ENCODE measurements at regions not wholly inside any gene's neighbourhood (a gene's known extent, or its start where the extent isn't known, plus 50 kb on each side); places are given as distances from the start of the nearest gene placed in this dataset.

GRCh38 chr13:44153496-44153895 is 220.1 kb upstream of the SERP2 start:
- Histone ChIP-seq H3K27me3 (ENCODE audit: control insufficient read depth, insufficient read depth, low read length) (no peaks in the 10 kb centered on the region), H3K36me3 (ENCODE audit: control insufficient read depth, insufficient read depth, low read length) (no peaks in the 10 kb centered on the region), H3K4me3 (ENCODE audit: low read depth, low read length) (no peak overlapping the region)
- no peak for DNase-seq (ENCODE audit: low read depth)
- TF ChIP-seq, protein P1, sequence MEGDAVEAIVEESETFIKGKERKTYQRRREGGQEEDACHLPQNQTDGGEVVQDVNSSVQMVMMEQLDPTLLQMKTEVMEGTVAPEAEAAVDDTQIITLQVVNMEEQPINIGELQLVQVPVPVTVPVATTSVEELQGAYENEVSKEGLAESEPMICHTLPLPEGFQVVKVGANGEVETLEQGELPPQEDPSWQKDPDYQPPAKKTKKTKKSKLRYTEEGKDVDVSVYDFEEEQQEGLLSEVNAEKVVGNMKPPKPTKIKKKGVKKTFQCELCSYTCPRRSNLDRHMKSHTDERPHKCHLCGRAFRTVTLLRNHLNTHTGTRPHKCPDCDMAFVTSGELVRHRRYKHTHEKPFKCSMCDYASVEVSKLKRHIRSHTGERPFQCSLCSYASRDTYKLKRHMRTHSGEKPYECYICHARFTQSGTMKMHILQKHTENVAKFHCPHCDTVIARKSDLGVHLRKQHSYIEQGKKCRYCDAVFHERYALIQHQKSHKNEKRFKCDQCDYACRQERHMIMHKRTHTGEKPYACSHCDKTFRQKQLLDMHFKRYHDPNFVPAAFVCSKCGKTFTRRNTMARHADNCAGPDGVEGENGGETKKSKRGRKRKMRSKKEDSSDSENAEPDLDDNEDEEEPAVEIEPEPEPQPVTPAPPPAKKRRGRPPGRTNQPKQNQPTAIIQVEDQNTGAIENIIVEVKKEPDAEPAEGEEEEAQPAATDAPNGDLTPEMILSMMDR (IDR thresholded peaks at IDR 0.05; ENCODE audit: insufficient read depth, low read length, severe bottlenecking): no peak
- FAIRE-seq: no peak

DNA sequence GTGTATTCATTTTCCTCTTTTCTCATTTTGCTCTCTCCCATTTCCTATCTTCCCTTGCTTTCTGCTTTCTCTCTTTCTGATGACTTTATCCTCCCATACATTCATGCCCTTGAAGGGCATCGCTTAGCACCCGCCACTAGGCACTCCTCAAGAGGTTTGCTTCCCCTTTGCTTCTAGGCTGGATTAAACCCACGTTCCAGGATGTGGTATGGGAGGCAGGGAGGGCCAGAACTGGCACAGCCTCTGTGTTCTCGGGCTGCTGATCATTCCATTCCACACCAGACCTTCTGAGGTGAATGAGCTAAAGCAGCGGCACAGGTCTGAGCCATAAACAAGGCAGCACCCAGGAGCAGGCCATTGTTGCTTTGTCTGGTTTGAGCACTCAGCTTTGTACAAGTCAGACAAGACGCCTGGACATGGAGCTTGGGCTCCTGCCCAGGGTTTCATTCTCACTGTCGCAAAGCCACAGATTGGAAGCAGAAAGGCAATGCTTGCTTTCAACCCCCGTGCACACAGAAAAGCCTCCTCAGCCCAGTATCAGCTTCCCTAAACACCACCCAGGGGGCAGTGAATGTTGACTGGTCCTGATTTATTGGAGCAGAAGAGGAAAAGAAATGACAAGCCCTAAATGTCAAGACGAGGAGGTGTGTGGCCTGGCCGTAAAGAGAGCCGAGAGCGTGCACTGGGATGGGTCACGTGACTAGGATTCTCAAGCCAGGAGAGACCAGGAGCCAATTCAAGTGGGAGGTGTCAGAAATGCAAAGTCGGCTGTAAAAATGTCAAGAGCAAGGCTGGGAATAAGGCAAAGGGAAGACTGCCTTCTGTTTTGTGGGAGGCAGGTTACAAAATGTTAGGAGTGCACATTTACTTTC is 218.0 kb upstream of the SERP2 start:
- FAIRE-seq (peak; percentile 18), DNase-seq (ENCODE audit: low read depth) (no peak)
- H3K36me3 ChIP-seq (ENCODE audit: control insufficient read depth, insufficient read depth, low read length): no peaks in the 10 kb centered on the region
- TF ChIP-seq, protein P1 (IDR thresholded peaks at IDR 0.05; ENCODE audit: insufficient read depth, low read length, severe bottlenecking): no peak
- H3K27me3 ChIP-seq (ENCODE audit: control insufficient read depth, insufficient read depth, low read length): no peaks in the 10 kb centered on the region
- no peak overlapping the region for H3K4me3 ChIP-seq (ENCODE audit: low read depth, low read length)

- no peak overlapping the region for H3K4me3 ChIP-seq (ENCODE audit: low read depth, low read length)
- TF ChIP-seq, protein P1 (IDR thresholded peaks at IDR 0.05; ENCODE audit: insufficient read depth, low read length, severe bottlenecking): no peak
- peak; percentile 52 for FAIRE-seq
These were observed 217.3 kb upstream of the SERP2 start for GRCh38 chr13:44156294-44156658.

GRCh38 chr13:44157606-44158005 is 216.0 kb upstream of the SERP2 start:
- no peaks in the 10 kb centered on the region for H3K36me3 ChIP-seq (ENCODE audit: control insufficient read depth, insufficient read depth, low read length)
- no peak for FAIRE-seq

More at GRCh38 chr13:44156294-44156658, 217.3 kb upstream of the SERP2 start:
- DNase-seq (ENCODE audit: low read depth): no peak
- Histone ChIP-seq H3K27me3 (ENCODE audit: control insufficient read depth, insufficient read depth, low read length) (no peaks in the 10 kb centered on the region), H3K36me3 (ENCODE audit: control insufficient read depth, insufficient read depth, low read length) (no peaks in the 10 kb centered on the region)

DNA sequence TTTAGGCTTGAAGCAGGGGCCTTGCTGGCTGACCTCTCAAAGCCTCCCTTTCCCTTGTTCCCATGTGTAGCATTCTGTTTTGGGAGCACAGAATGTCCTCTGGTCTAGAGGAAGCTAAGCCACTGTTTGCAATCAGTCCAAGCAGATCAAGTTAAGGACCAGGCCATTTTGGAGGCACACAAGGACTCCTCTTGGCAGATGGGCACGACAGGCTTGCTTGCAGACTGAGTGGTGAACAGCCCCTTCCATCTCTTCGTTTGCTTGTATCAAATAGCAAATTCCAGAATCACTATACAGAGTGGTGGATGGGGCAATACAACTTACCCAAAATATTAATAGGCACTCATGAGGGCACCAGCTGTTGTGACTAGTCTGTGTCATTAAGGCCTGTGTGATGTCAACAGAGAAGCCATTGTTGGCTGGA is 215.5 kb upstream of the SERP2 start:
- H3K4me3 ChIP-seq (ENCODE audit: low read depth, low read length): no peak overlapping the region
- no peak for FAIRE-seq

More at GRCh38 chr13:44157606-44158005, 216.0 kb upstream of the SERP2 start:
- Histone ChIP-seq H3K27me3 (ENCODE audit: control insufficient read depth, insufficient read depth, low read length) (no peaks in the 10 kb centered on the region), H3K4me3 (ENCODE audit: low read depth, low read length) (no peak overlapping the region)
- TF ChIP-seq, protein P1 (IDR thresholded peaks at IDR 0.05; ENCODE audit: insufficient read depth, low read length, severe bottlenecking): no peak
- DNase-seq (ENCODE audit: low read depth): no peak

More for the DNA sequence above, 215.5 kb upstream of the SERP2 start:
- DNase-seq (ENCODE audit: low read depth): no peak
- no peaks in the 10 kb centered on the region for H3K27me3 ChIP-seq (ENCODE audit: control insufficient read depth, insufficient read depth, low read length)
- H3K36me3 ChIP-seq (ENCODE audit: control insufficient read depth, insufficient read depth, low read length): no peaks in the 10 kb centered on the region
- TF ChIP-seq, protein P1 (IDR thresholded peaks at IDR 0.05; ENCODE audit: insufficient read depth, low read length, severe bottlenecking): no peak

Measured in bronchial epithelial cell (primary cell).